ENCODE measurements at regions not wholly inside any gene's neighbourhood (a gene's known extent, or its start where the extent isn't known, plus 50 kb on each side); places are given as distances from the start of the nearest gene placed in this dataset.
"Not testable (repeated sequence)": the region's sequence is repeated elsewhere in the genome, so short reads cannot be mapped to it uniquely, and the experiment has no call there.

- no peak for DNase-seq (ENCODE audit: low spot score)
These were observed 109.3 kb upstream of the CPSF6 start for GRCh38 chr12:69130064-69130463.

GRCh38 chr12:69131077-69131476, 108.3 kb upstream of the CPSF6 start:
- no peak for DNase-seq (ENCODE audit: low spot score)

- DNase-seq (ENCODE audit: low spot score), result no peak
These were observed 102.3 kb upstream of the CPSF6 start for GRCh38 chr12:69136931-69137613.

- no peak for DNase-seq (ENCODE audit: low spot score)
These were observed 98.3 kb upstream of the CPSF6 start for GRCh38 chr12:69141074-69141473.

GRCh38 chr12:69149270-69149669, 90.1 kb upstream of the CPSF6 start:
- no peak for DNase-seq (ENCODE audit: low spot score)

GRCh38 chr12:69150083-69150795, 89.1 kb upstream of the CPSF6 start:
- DNase-seq (ENCODE audit: low spot score), result no peak

GRCh38 chr12:69150796-69151127, 88.6 kb upstream of the CPSF6 start:
- no peak for DNase-seq (ENCODE audit: low spot score)

- DNase-seq (ENCODE audit: low spot score), result no peak
These were observed 88.1 kb upstream of the CPSF6 start for GRCh38 chr12:69151254-69151764.

GRCh38 chr12:69154585-69155363, 84.6 kb upstream of the CPSF6 start:
- DNase-seq (ENCODE audit: low spot score), result peak; percentile 79

GRCh38 chr12:69157023-69157655, 82.2 kb upstream of the CPSF6 start:
- DNase-seq (ENCODE audit: low spot score), result peak; percentile 83

- DNase-seq (ENCODE audit: low spot score), result no peak
These were observed 77.5 kb upstream of the CPSF6 start for GRCh38 chr12:69161829-69162228.

GRCh38 chr12:69163681-69164362, 75.5 kb upstream of the CPSF6 start:
- no peak for DNase-seq (ENCODE audit: low spot score)

GRCh38 chr12:69167648-69168165, 71.7 kb upstream of the CPSF6 start:
- no peak for DNase-seq (ENCODE audit: low spot score)

GRCh38 chr12:69168363-69168762, 71.0 kb upstream of the CPSF6 start:
- DNase-seq (ENCODE audit: low spot score), result no peak

GRCh38 chr12:69168828-69169227, 70.5 kb upstream of the CPSF6 start:
- DNase-seq (ENCODE audit: low spot score), result no peak

- no peak for DNase-seq (ENCODE audit: low spot score)
These were observed 69.1 kb upstream of the CPSF6 start for GRCh38 chr12:69170293-69170692.

- DNase-seq (ENCODE audit: low spot score), result no peak
These were observed 67.5 kb upstream of the CPSF6 start for GRCh38 chr12:69171881-69172280.

GRCh38 chr12:69172491-69172890, 66.9 kb upstream of the CPSF6 start:
- DNase-seq (ENCODE audit: low spot score), result no peak

GRCh38 chr12:69173368-69173767, 66.0 kb upstream of the CPSF6 start:
- no peak for DNase-seq (ENCODE audit: low spot score)

GRCh38 chr12:69179786-69180185, 59.6 kb upstream of the CPSF6 start:
- no peak for DNase-seq (ENCODE audit: low spot score)

- DNase-seq (ENCODE audit: low spot score), result not testable (repeated sequence)
These were observed 51.8 kb upstream of the CPSF6 start for GRCh38 chr12:69187572-69187971.

All from pons (tissue), 1 donor.